ENCODE measurements at regions not wholly inside any gene's neighbourhood (a gene's known extent, or its start where the extent isn't known, plus 50 kb on each side); places are given as distances from the start of the nearest gene placed in this dataset.
A peak's percentile ranks its signal among the peaks of the same experiment; 100 is the strongest.

- no peak for TF ChIP-seq CTCF (IDR thresholded peaks at IDR 0.05; ENCODE audit: low read length, missing control alignments)
- DNase-seq (ENCODE audit: low read depth) = no peak
- no peak overlapping the region for H3K4me3 ChIP-seq (replicated peaks; ENCODE audit: low read depth, low read length)
Observed at GRCh38 chr6:134690048-134690447, 259.9 kb downstream of the ALDH8A1 start.

GRCh38 chr6:134689641-134690040 lies 260.3 kb downstream of the ALDH8A1 start:
- no peak for TF ChIP-seq CTCF (IDR thresholded peaks at IDR 0.05; ENCODE audit: low read length, missing control alignments)
- no peak for DNase-seq (ENCODE audit: low read depth)
- no peak overlapping the region for H3K4me3 ChIP-seq (replicated peaks; ENCODE audit: low read depth, low read length)

- no peak overlapping the region for H3K4me3 ChIP-seq (replicated peaks; ENCODE audit: low read depth, low read length)
- no peak for DNase-seq (ENCODE audit: low read depth)
- TF ChIP-seq CTCF (IDR thresholded peaks at IDR 0.05; ENCODE audit: low read length, missing control alignments) = no peak
Observed at GRCh38 chr6:134689177-134689576, 260.7 kb downstream of the ALDH8A1 start.

DNA sequence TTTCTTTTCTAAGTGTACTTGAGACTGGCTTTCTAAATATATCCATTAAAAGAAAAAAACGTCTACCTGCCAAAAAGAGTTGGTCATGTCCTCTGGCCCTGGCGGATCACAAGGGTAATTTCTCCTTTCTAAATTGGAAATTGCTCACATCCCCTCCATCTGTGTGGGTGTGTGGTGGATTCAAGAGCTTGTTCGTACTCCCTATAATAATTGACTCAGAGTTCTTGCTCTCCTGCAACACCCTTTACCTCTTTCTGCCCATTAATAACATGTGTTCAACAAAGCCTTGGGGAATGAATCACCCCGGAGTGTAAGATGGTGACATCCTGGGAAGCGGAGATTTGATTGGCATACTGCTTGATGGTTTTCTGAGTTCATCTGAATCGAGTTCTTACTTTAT lies 263.8 kb downstream of the ALDH8A1 start:
- no peak for TF ChIP-seq CTCF (IDR thresholded peaks at IDR 0.05; ENCODE audit: low read length, missing control alignments)
- no peak overlapping the region for H3K4me3 ChIP-seq (replicated peaks; ENCODE audit: low read depth, low read length)
- DNase-seq (ENCODE audit: low read depth) = no peak

DNA sequence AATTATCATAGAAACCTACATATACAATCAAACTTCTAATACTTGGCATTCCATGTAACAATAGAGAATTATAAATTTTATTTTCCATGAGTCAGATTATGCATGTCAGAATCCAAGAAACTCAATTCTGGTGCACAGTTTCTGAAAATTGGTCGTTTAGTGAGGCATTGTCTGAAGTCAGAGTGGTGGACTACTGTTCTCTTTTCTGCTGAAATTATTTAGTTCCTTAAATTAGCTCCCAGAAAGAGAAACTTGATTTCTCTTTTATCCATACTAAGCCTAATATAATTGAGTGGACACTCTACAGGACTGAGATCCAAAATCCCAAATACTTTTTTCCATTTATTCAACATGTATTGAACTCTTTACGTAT lies 265.5 kb downstream of the ALDH8A1 start:
- no peak overlapping the region for H3K4me3 ChIP-seq (replicated peaks; ENCODE audit: low read depth, low read length)
- DNase-seq (ENCODE audit: low read depth) = no peak
- TF ChIP-seq CTCF (IDR thresholded peaks at IDR 0.05; ENCODE audit: low read length, missing control alignments) = no peak

- no peak overlapping the region for H3K4me3 ChIP-seq (replicated peaks; ENCODE audit: low read depth, low read length)
- no peak for TF ChIP-seq CTCF (IDR thresholded peaks at IDR 0.05; ENCODE audit: low read length, missing control alignments)
- peak; percentile 43 for DNase-seq (ENCODE audit: low read depth)
Observed at GRCh38 chr6:134683783-134684422, 266.0 kb downstream of the ALDH8A1 start.

DNA sequence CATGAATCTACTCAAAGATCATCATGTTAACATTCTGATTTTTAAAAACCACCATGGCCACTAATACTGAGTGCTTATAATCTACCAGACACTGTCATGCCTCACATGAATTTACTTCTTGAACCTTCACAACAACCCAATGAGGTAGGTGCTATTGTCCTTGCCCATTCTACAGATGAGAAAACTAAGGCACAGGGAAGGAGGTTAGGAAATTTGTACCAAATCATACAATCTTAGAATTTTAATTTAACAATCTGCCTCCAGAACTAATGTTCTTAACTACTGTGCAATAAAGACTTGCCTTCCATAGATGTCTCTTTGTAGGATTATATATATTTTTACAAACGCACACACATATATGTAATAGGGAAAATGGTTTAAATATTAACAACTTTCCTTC lies 269.5 kb downstream of the ALDH8A1 start:
- no peak for DNase-seq (ENCODE audit: low read depth)
- no peak for TF ChIP-seq CTCF (IDR thresholded peaks at IDR 0.05; ENCODE audit: low read length, missing control alignments)

More for the DNA sequence above, 269.5 kb downstream of the ALDH8A1 start:
- H3K4me3 ChIP-seq (replicated peaks; ENCODE audit: low read depth, low read length) = no peak overlapping the region
